ENCODE measurements at regions not wholly inside any gene's neighbourhood (a gene's known extent, or its start where the extent isn't known, plus 50 kb on each side); places are given as distances from the start of the nearest gene placed in this dataset.

GRCh38 chr11:116162086-116162885, 610.5 kb downstream of the BUD13 start:
- DNase-seq (ENCODE audit: low spot score in 2 of 2) = no peak
- 61 to 66% methylated on average over 20 of the region's 20 CpGs for WGBS, 2 donors

DNA sequence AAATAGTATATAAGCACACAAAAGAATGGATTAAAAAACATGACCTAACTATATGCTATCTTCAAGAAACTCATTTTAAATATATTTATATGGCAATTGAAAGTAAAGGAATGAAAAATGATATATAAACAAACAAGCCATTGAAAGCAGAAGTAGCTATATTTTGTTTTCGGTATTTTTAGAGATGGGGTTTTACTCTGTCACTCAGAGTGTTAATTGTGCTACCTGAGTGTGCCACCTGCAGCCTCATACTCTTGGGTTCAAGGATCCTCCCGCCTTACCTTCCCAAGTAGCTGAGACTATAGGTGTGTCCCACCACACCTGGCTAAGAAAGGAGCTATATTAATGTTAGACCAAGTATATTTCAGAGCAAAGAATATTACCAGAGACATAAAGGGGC, 624.1 kb downstream of the BUD13 start:
- Histone ChIP-seq H3K4me3 (no peak overlapping the region), H3K4me1 (no peaks in the 10 kb centered on the region), H3K27me3 (no peaks in the 10 kb centered on the region), H3K9me3 (peaks cover 0 to 22% (median 0%) of the 10 kb centered on the region in 4 donors), H3K36me3 (no peaks in the 10 kb centered on the region), H3K27ac (no peak overlapping the region)
- 88 to 95% methylated on average over 2 of the region's 2 CpGs for WGBS, 2 donors
- TF ChIP-seq, protein P1, sequence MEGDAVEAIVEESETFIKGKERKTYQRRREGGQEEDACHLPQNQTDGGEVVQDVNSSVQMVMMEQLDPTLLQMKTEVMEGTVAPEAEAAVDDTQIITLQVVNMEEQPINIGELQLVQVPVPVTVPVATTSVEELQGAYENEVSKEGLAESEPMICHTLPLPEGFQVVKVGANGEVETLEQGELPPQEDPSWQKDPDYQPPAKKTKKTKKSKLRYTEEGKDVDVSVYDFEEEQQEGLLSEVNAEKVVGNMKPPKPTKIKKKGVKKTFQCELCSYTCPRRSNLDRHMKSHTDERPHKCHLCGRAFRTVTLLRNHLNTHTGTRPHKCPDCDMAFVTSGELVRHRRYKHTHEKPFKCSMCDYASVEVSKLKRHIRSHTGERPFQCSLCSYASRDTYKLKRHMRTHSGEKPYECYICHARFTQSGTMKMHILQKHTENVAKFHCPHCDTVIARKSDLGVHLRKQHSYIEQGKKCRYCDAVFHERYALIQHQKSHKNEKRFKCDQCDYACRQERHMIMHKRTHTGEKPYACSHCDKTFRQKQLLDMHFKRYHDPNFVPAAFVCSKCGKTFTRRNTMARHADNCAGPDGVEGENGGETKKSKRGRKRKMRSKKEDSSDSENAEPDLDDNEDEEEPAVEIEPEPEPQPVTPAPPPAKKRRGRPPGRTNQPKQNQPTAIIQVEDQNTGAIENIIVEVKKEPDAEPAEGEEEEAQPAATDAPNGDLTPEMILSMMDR (IDR thresholded peaks at IDR 0.05) = no peak
- no peak for DNase-seq (ENCODE audit: low spot score in 2 of 2)

More at GRCh38 chr11:116162086-116162885, 610.5 kb downstream of the BUD13 start:
- TF ChIP-seq EP300 (IDR thresholded peaks at IDR 0.05) (no peak), POLR2A (IDR thresholded peaks at IDR 0.05) (no peak)
- TF ChIP-seq, protein P1 (IDR thresholded peaks at IDR 0.05) = no peak
- Histone ChIP-seq H3K4me1 (no peaks in the 10 kb centered on the region), H3K27me3 (peaks cover 0 to 15% of the 10 kb centered on the region in 2 donors), H3K4me3 (no peak overlapping the region), H3K9me3 (no peaks in the 10 kb centered on the region), H3K36me3 (no peaks in the 10 kb centered on the region), H3K27ac (no peak overlapping the region)

DNA sequence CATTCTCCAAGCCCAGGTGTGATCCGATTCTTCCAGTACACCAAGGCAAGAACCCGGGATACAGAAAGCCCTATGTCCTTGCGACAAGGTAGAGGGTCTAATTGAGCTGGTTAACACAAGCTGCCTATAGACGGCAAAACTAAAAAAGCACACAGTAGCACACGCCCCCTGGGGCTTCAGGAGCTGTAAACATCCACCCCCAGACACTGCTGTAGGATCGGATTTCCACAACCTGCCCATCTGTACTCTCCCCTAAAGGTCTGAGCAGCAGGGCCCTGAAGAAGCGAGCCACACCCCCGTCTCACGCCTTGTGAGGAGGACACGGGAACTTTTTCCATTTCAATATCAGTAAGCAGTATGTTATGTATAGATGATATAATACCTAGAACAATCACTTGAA, 624.7 kb downstream of the BUD13 start:
- H3K9me3 ChIP-seq = peaks cover 0 to 22% (median 0%) of the 10 kb centered on the region in 4 donors
- no peak overlapping the region for H3K27ac ChIP-seq
- WGBS, 2 donors = 47 to 49% methylated on average over 10 of the region's 10 CpGs
- H3K27me3 ChIP-seq = no peaks in the 10 kb centered on the region
- TF ChIP-seq EP300 (IDR thresholded peaks at IDR 0.05) (no peak), POLR2A (IDR thresholded peaks at IDR 0.05) (no peak)
- TF ChIP-seq, protein P1 (IDR thresholded peaks at IDR 0.05) = no peak
- H3K4me1 ChIP-seq = no peaks in the 10 kb centered on the region
- no peak for DNase-seq (ENCODE audit: low spot score in 2 of 2)
- no peaks in the 10 kb centered on the region for H3K36me3 ChIP-seq
- no peak overlapping the region for H3K4me3 ChIP-seq

- no peak for DNase-seq (ENCODE audit: low spot score in 2 of 2)
- Histone ChIP-seq H3K9me3 (peaks cover 0 to 17% (median 0%) of the 10 kb centered on the region in 4 donors), H3K4me3 (no peak overlapping the region), H3K27me3 (no peaks in the 10 kb centered on the region), H3K27ac (no peak overlapping the region), H3K4me1 (no peaks in the 10 kb centered on the region), H3K36me3 (no peaks in the 10 kb centered on the region)
- 88% methylated on average over 14 of the region's 14 CpGs for WGBS, 2 donors
- TF ChIP-seq, protein P1 (IDR thresholded peaks at IDR 0.05) = no peak
- TF ChIP-seq POLR2A (IDR thresholded peaks at IDR 0.05) (no peak), EP300 (IDR thresholded peaks at IDR 0.05) (no peak)
Observed at GRCh38 chr11:116145187-116145865, 627.5 kb downstream of the BUD13 start.

DNA sequence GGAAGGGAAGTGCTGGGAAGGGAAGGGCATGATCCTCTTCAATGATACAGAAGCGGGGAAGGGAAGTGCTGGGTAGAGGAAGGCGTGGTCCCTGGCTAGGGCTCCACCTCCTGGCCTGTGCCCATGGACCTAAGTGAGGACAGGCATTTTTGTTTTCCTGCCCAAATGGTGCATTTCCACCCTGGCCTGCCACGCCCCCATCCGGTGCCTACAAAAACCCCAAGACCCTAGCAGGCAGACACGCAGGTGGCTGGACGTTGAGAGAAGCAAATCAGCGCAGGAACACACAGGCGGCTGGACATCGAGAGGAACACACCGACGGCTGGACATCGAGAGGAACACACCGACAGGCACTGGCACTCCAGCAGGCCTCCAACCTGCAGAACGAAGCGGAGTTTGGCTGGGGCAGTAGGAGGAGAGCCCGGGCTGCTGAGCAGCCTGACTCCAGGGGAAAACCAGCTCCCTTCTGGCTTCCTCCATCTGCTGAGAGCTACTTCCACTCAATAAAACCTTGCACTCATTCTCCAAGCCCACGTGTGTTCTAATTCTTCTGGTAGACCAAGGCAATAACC, 628.3 kb downstream of the BUD13 start:
- TF ChIP-seq EP300 (IDR thresholded peaks at IDR 0.05) (no peak), POLR2A (IDR thresholded peaks at IDR 0.05) (no peak)
- TF ChIP-seq, protein P1 (IDR thresholded peaks at IDR 0.05) = no peak
- Histone ChIP-seq H3K4me3 (no peak overlapping the region), H3K4me1 (no peaks in the 10 kb centered on the region), H3K36me3 (no peaks in the 10 kb centered on the region), H3K27me3 (no peaks in the 10 kb centered on the region), H3K9me3 (peaks cover 0 to 12% (median 0%) of the 10 kb centered on the region in 4 donors), H3K27ac (no peak overlapping the region)
- WGBS, 2 donors = 81% methylated on average over 17 of the region's 17 CpGs
- no peak for DNase-seq (ENCODE audit: low spot score in 2 of 2)
